HG03280 (cell line): ENCODE measurements at regions not wholly inside any gene's neighbourhood (a gene's known extent, or its start where the extent isn't known, plus 50 kb on each side); places are given as distances from the start of the nearest gene placed in this dataset.
"Not testable (repeated sequence)": the region's sequence is repeated elsewhere in the genome, so short reads cannot be mapped to it uniquely, and the experiment has no call there.

ENCODE experiments used
- ATAC-seq: cut with Tn5 transposase; IDR thresholded peaks from one replicate; pipeline ENCODE4 v1.9.1; 2021; ENCODE audit warnings: mild to moderate bottlenecking, moderate library complexity; ENCODE audit not compliant: unreplicated experiment

GRCh38 chr7:93830141-93830925 lies 60.2 kb downstream of the TFPI2 start:
- ATAC-seq = no peak

- ATAC-seq = peak; percentile 68
Observed at GRCh38 chr7:93828260-93828659, 62.3 kb downstream of the TFPI2 start.

- ATAC-seq = no peak
Observed at GRCh38 chr7:93823621-93824020, 66.9 kb downstream of the TFPI2 start.

GRCh38 chr7:93821463-93821862 lies 69.1 kb downstream of the TFPI2 start:
- ATAC-seq = no peak

- no peak for ATAC-seq
Observed at GRCh38 chr7:93819699-93820098, 70.9 kb downstream of the TFPI2 start.

GRCh38 chr7:93817526-93817925 lies 73.0 kb downstream of the TFPI2 start:
- ATAC-seq = no peak

- no peak for ATAC-seq
Observed at GRCh38 chr7:93817004-93817403, 73.5 kb downstream of the TFPI2 start.

GRCh38 chr7:93813514-93813913 lies 77.0 kb downstream of the TFPI2 start:
- no peak for ATAC-seq

- ATAC-seq = no peak
Observed at GRCh38 chr7:93812061-93812460, 78.5 kb downstream of the TFPI2 start.

GRCh38 chr7:93811198-93811597 lies 79.4 kb downstream of the TFPI2 start:
- no peak for ATAC-seq

GRCh38 chr7:93810561-93810960 lies 80.0 kb downstream of the TFPI2 start:
- no peak for ATAC-seq

GRCh38 chr7:93804726-93805125 lies 85.8 kb downstream of the TFPI2 start:
- ATAC-seq = no peak

- no peak for ATAC-seq
Observed at GRCh38 chr7:93799750-93800357, 90.7 kb downstream of the TFPI2 start.

- not testable (repeated sequence) for ATAC-seq
Observed at GRCh38 chr7:93793084-93793697, 97.4 kb downstream of the TFPI2 start.

- no peak for ATAC-seq
Observed at GRCh38 chr7:93779115-93779514, 111.4 kb downstream of the TFPI2 start.

GRCh38 chr7:93778384-93778783 lies 112.2 kb downstream of the TFPI2 start:
- no peak for ATAC-seq

- ATAC-seq = no peak
Observed at GRCh38 chr7:93773446-93773845, 117.1 kb downstream of the TFPI2 start.

GRCh38 chr7:93765475-93765874 lies 125.1 kb downstream of the TFPI2 start:
- ATAC-seq = no peak

GRCh38 chr7:93758631-93759030 lies 131.9 kb downstream of the TFPI2 start:
- no peak for ATAC-seq

- no peak for ATAC-seq
Observed at GRCh38 chr7:93757426-93757825, 133.1 kb downstream of the TFPI2 start.

- no peak for ATAC-seq
Observed at GRCh38 chr7:93756890-93757289, 133.7 kb downstream of the TFPI2 start.

- no peak for ATAC-seq
Observed at GRCh38 chr7:93751421-93751820, 139.1 kb downstream of the TFPI2 start.
